B cell (primary cell): ENCODE measurements at regions not wholly inside any gene's neighbourhood (a gene's known extent, or its start where the extent isn't known, plus 50 kb on each side); places are given as distances from the start of the nearest gene placed in this dataset.

Source experiments
- ATAC-seq: fragments of 200-7000 bp; cut with Tn5 transposase; one replicate; pipeline ENCODE4 v1.10.0; 2021; ENCODE audit warnings: low read depth, mild to moderate bottlenecking, moderate number of reproducible peaks, moderate library complexity
- CTCF ChIA-PET: fragments of 350-600 bp; sonication (Branson Sonifier 250); formaldehyde crosslinking; loops from one replicate; lab custom pipeline; 2021; ENCODE audit warnings: antibody characterized with exemption, inconsistent platforms; lab: Charles Lee
- POLR2A ChIA-PET: fragments of 350-600 bp; sonication (Branson Sonifier 250); formaldehyde crosslinking; loops from one replicate; lab custom pipeline; 2021; ENCODE audit warnings: antibody characterized with exemption; lab: Charles Lee
- DNase-seq: peaks from one replicate; pipeline ENCODE4 v3.0.0; 2013
- H2AFZ ChIP-seq: 2 replicates; pipeline ENCODE4 v1.6.1; 2012; ENCODE audit warnings: mild to moderate bottlenecking, low read depth, low read length; ENCODE audit not compliant: insufficient read depth, poor library complexity, severe bottlenecking
- H3K27ac ChIP-seq, 2 donors: 1 replicate in 1 of 2; 2 replicates in 1 of 2; pipeline ENCODE4 v1.5.1; 2012 to 2013; ENCODE audit warnings: low read length in 2 of 2, mild to moderate bottlenecking in 2 of 2, moderate library complexity in 1 of 2
- H3K27me3 ChIP-seq, 4 experiments: fragments of 200-600 bp in 1 of 4; sonication (generic) in 1 of 4; replicated peaks in 1 of 4; 1 replicate in 2 of 4; 2 replicates in 2 of 4; pipeline versions ENCODE4 v1.6.1 to v1.7.0; 2013 to 2016; ENCODE audit warnings: low read length in 3 of 4, mild to moderate bottlenecking in 2 of 4, mixed read lengths in 1 of 4, moderate library complexity in 1 of 4; ENCODE audit not compliant: insufficient read depth in 4 of 4, control insufficient read depth in 3 of 4; ENCODE audit errors: control extremely low read depth in 1 of 4
- H3K36me3 ChIP-seq, 2 experiments: replicated peaks in 1 of 2; 1 replicate in 1 of 2; 2 replicates in 1 of 2; pipeline versions ENCODE4 v1.6.1 to v1.7.1; 2013; ENCODE audit warnings: low read length in 1 of 2; ENCODE audit not compliant: insufficient read depth in 2 of 2, control insufficient read depth in 1 of 2; ENCODE audit errors: control extremely low read depth in 1 of 2, extremely low read depth in 1 of 2
- H3K4me1 ChIP-seq, 2 donors: fragments of 200-600 bp in 1 of 2; sonication (generic) in 1 of 2; 1 replicate in 1 of 2; 2 replicates in 1 of 2; pipeline versions ENCODE4 v1.5.1 to v1.6.1; 2013 to 2017; ENCODE audit warnings: low read length in 2 of 2; ENCODE audit not compliant: control insufficient read depth in 2 of 2, insufficient read depth in 2 of 2
- H3K4me2 ChIP-seq: replicated peaks from 2 replicates; pipeline ENCODE3; 2012; ENCODE audit warnings: mild to moderate bottlenecking, low read depth, low read length; ENCODE audit not compliant: poor library complexity, severe bottlenecking
- H3K4me3 ChIP-seq, 5 experiments: fragments of 200-600 bp in 1 of 5; sonication (generic) in 1 of 5; 1 replicate in 3 of 5; 2 replicates in 2 of 5; pipeline versions ENCODE4 v1.5.1 to v1.7.0; 2011 to 2016; ENCODE audit warnings: low read length in 4 of 5, mild to moderate bottlenecking in 4 of 5, low read depth in 2 of 5, control low read depth in 1 of 5, moderate library complexity in 1 of 5; ENCODE audit not compliant: insufficient read depth in 1 of 5; ENCODE audit errors: control extremely low read depth in 1 of 5, extremely low read depth in 1 of 5
- H3K79me2 ChIP-seq: fragments of 200-600 bp; sonication (generic); one replicate; pipeline ENCODE4 v1.6.0; 2016; ENCODE audit warnings: low read length; ENCODE audit not compliant: control insufficient read depth, insufficient read depth
- H3K9ac ChIP-seq: fragments of 200-600 bp; sonication (generic); 2 replicates; pipeline ENCODE4 v1.6.1; 2017; ENCODE audit warnings: mild to moderate bottlenecking, low read length, moderate library complexity
- H3K9me3 ChIP-seq, 3 donors: one replicate each; pipeline versions ENCODE4 v1.6.1 to v1.7.1; 2013; ENCODE audit warnings: low read length in 2 of 3; ENCODE audit not compliant: control insufficient read depth in 2 of 3, insufficient read depth in 1 of 3; ENCODE audit errors: control extremely low read depth in 1 of 3
- H4K20me1 ChIP-seq: 2 replicates; pipeline ENCODE4 v1.6.0; 2012; ENCODE audit warnings: mild to moderate bottlenecking, low read length; ENCODE audit not compliant: insufficient read depth, control insufficient read depth, poor library complexity, severe bottlenecking
- H3K27ac Mint-ChIP-seq: one replicate; pipeline ENCODE4 v1.8.0; 2021; ENCODE audit warnings: mixed read lengths
- H3K27me3 Mint-ChIP-seq: one replicate; pipeline ENCODE4 v1.8.0; 2021; ENCODE audit warnings: mixed read lengths
- H3K4me1 Mint-ChIP-seq: one replicate; pipeline ENCODE4 v1.8.0; 2021; ENCODE audit warnings: mixed read lengths
- H3K4me3 Mint-ChIP-seq: one replicate; pipeline ENCODE4 v1.8.0; 2021; ENCODE audit warnings: mixed read lengths
- H3K9me3 Mint-ChIP-seq: one replicate; pipeline ENCODE4 v1.8.0; 2022; ENCODE audit warnings: mixed read lengths; ENCODE audit not compliant: insufficient read depth
- CTCF ChIP-seq: fragments of 200-600 bp; IDR thresholded peaks from one replicate; pipeline ENCODE4 v1.8.0; 2022; ENCODE audit warnings: antibody characterized with exemption, mild to moderate bottlenecking
- EZH2 ChIP-seq: IDR thresholded peaks from 2 replicates; pipeline ENCODE4 v1.6.1; 2012; ENCODE audit warnings: borderline replicate concordance, low read depth, mild to moderate bottlenecking, moderate library complexity, low read length; ENCODE audit not compliant: insufficient read depth, poor library complexity, severe bottlenecking
- WGBS: methylation state at CpG from one replicate; pipeline ENCODE4 v1.1.5; 2013; ENCODE audit warnings: missing lambda C conversion rate; ENCODE audit not compliant: insufficient coverage; 5-methylcytosine and 5-hydroxymethylcytosine counted together
- intact Hi-C: fragments of 100-400 bp; cut with micrococcal nuclease; formaldehyde crosslinking; loops from one replicate; pipeline ENCODE4 v1.10.0; 2022

GRCh38 chr7:96831446-96831845 lies 121.8 kb upstream of the SEM1 start:
- no peaks in the 10 kb centered on the region for H4K20me1 ChIP-seq
- no peaks in the 10 kb centered on the region for H3K36me3 ChIP-seq
- H3K27ac ChIP-seq = no peak overlapping the region
- ChIA-PET CTCF (no interaction called here), POLR2A (no interaction called here)
- DNase-seq (no peak), ATAC-seq (no peak)
- Mint-ChIP-seq H3K9me3 (peaks cover 3% of the 10 kb centered on the region), H3K27ac (no peak overlapping the region), H3K4me3 (no peak overlapping the region), H3K27me3 (no peaks in the 10 kb centered on the region), H3K4me1 (no peaks in the 10 kb centered on the region)
- no peaks in the 10 kb centered on the region for H3K4me1 ChIP-seq
- TF ChIP-seq EZH2 = no peak
- no peak for TF ChIP-seq CTCF
- intact Hi-C loops = no loop called here
- no peaks in the 10 kb centered on the region for H3K79me2 ChIP-seq
- no peaks in the 10 kb centered on the region for H3K27me3 ChIP-seq
- H3K4me3 ChIP-seq = no peak overlapping the region
- no peak overlapping the region for H2AFZ ChIP-seq
- H3K9me3 ChIP-seq = no peaks in the 10 kb centered on the region
- H3K4me2 ChIP-seq = no peak overlapping the region
- H3K9ac ChIP-seq = no peak overlapping the region
- 100% methylated on average over 1 of the region's 2 CpGs for WGBS

- H3K9ac ChIP-seq = no peak overlapping the region
- no peaks in the 10 kb centered on the region for H3K9me3 ChIP-seq
- no peaks in the 10 kb centered on the region for H3K79me2 ChIP-seq
- Mint-ChIP-seq H3K4me1 (peaks cover 3% of the 10 kb centered on the region), H3K27me3 (no peaks in the 10 kb centered on the region), H3K4me3 (no peak overlapping the region), H3K9me3 (peaks cover 3% of the 10 kb centered on the region), H3K27ac (no peak overlapping the region)
- no peaks in the 10 kb centered on the region for H3K36me3 ChIP-seq
- H3K27ac ChIP-seq = no peak overlapping the region
- TF ChIP-seq CTCF = no peak
- TF ChIP-seq EZH2 = no peak
- H2AFZ ChIP-seq = no peak overlapping the region
- no peak overlapping the region for H3K4me2 ChIP-seq
- no peaks in the 10 kb centered on the region for H3K27me3 ChIP-seq
- no peak overlapping the region for H3K4me3 ChIP-seq
- 100% methylated on average over 1 of the region's 1 CpG for WGBS
- CTCF ChIA-PET = no interaction called here
- H4K20me1 ChIP-seq = no peaks in the 10 kb centered on the region
- no peaks in the 10 kb centered on the region for H3K4me1 ChIP-seq
- intact Hi-C loops = no loop called here
- POLR2A ChIA-PET = no interaction called here
- ATAC-seq (no peak), DNase-seq (no peak)
Observed at GRCh38 chr7:96832092-96832662, 122.5 kb upstream of the SEM1 start.
